HL-60 (cell line): ENCODE measurements at regions not wholly inside any gene's neighbourhood (a gene's known extent, or its start where the extent isn't known, plus 50 kb on each side); places are given as distances from the start of the nearest gene placed in this dataset.

ENCODE experiments used
- DNase-seq, 2 experiments: peaks; one replicate each; pipeline ENCODE4 v3.0.0-alpha.2; 2010 to 2020; ENCODE audit warnings: low read depth in 1 of 2, low spot score in 1 of 2
- H3K27ac ChIP-seq: fragments of 250-450 bp; sonication (Bioruptor Pico); replicated peaks from 2 replicates; pipeline ENCODE4 v1.5.1; 2020; ENCODE audit warnings: mild to moderate bottlenecking, moderate library complexity
- H3K27me3 ChIP-seq: fragments of 250-450 bp; sonication (Bioruptor Pico); 2 replicates; pipeline ENCODE4 v1.5.1; 2021; ENCODE audit warnings: mild to moderate bottlenecking, moderate library complexity; ENCODE audit not compliant: insufficient read depth, poor library complexity, severe bottlenecking
- H3K4me3 ChIP-seq: replicated peaks from 2 replicates; pipeline ENCODE4 v1.5.1; 2011; ENCODE audit warnings: mild to moderate bottlenecking, control low read depth, low read length; ENCODE audit not compliant: insufficient read depth
- CTCF ChIP-seq: IDR thresholded peaks from one replicate; pipeline ENCODE4 v1.5.1; 2011; ENCODE audit warnings: low read length, control low read depth, inconsistent platforms; ENCODE audit not compliant: insufficient read depth
- GABPA ChIP-seq: IDR thresholded peaks from 2 replicates; pipeline ENCODE4 v1.6.1; 2012; ENCODE audit warnings: low read depth
- POLR2AphosphoS5 ChIP-seq: IDR thresholded peaks from 2 replicates; pipeline ENCODE4 v1.6.1; 2012; ENCODE audit warnings: low read depth
- REST ChIP-seq: IDR thresholded peaks from 2 replicates; pipeline ENCODE4 v1.6.1; 2012; ENCODE audit warnings: low read depth; ENCODE audit not compliant: insufficient replicate concordance
- SPI1 ChIP-seq: IDR thresholded peaks from 2 replicates; pipeline ENCODE4 v1.6.1; 2012; ENCODE audit warnings: low read depth, mild to moderate bottlenecking, borderline replicate concordance

GRCh38 chr6:144725736-144726522 is 440.8 kb downstream of the UTRN start:
- Histone ChIP-seq H3K27ac (no peak overlapping the region), H3K4me3 (no peak overlapping the region), H3K27me3 (no peaks in the 10 kb centered on the region)
- TF ChIP-seq REST = no peak
- no peak for TF ChIP-seq POLR2AphosphoS5
- TF ChIP-seq GABPA = no peak
- no peak for TF ChIP-seq CTCF
- no peak for TF ChIP-seq SPI1
- DNase-seq = no peak

- Histone ChIP-seq H3K27me3 (no peaks in the 10 kb centered on the region), H3K27ac (no peak overlapping the region), H3K4me3 (no peak overlapping the region)
- DNase-seq = no peak
- no peak for TF ChIP-seq POLR2AphosphoS5
- no peak for TF ChIP-seq SPI1
Observed at GRCh38 chr6:144728804-144729203, 443.7 kb downstream of the UTRN start.

GRCh38 chr6:144729502-144729901 is 444.4 kb downstream of the UTRN start:
- TF ChIP-seq CTCF (no peak), SPI1 (no peak), REST (no peak), GABPA (no peak), POLR2AphosphoS5 (no peak)
- Histone ChIP-seq H3K27ac (no peak overlapping the region), H3K27me3 (no peaks in the 10 kb centered on the region), H3K4me3 (no peak overlapping the region)
- DNase-seq = no peak

- TF ChIP-seq POLR2AphosphoS5 = no peak
- TF ChIP-seq SPI1 = no peak
- no peak for TF ChIP-seq GABPA
- no peak for TF ChIP-seq CTCF
- TF ChIP-seq REST = no peak
- H3K27me3 ChIP-seq = no peaks in the 10 kb centered on the region
- H3K27ac ChIP-seq = no peak overlapping the region
- DNase-seq = no peak
- no peak overlapping the region for H3K4me3 ChIP-seq
Observed at GRCh38 chr6:144730088-144730645, 445.0 kb downstream of the UTRN start.
